ENCODE measurements at regions not wholly inside any gene's neighbourhood (a gene's known extent, or its start where the extent isn't known, plus 50 kb on each side); places are given as distances from the start of the nearest gene placed in this dataset.

DNA sequence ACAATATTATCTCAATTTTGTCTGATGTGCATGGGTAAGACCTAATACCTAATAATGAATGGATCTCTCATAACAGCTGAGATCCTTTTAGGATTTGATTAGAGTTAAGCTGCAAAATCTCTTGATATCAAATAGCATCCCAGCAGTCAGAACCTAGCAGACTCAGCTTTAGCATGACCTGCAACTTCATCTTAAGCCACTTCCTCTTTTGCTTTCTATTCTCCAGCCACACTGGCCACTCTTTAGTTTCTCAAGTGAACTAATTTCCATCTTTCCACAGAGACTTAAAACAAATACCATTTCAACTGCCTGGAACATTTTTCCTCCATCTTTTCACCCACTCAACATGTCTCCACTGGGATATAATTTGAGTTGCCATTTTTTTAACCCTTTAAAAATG lies 1251.6 kb upstream of the ZEB2 start:
- no peak overlapping the region for H3K4me3 ChIP-seq (ENCODE audit: insufficient read depth in 1 of 2, low read depth in 1 of 2, low read length in 2 of 2)
- H3K9ac ChIP-seq (ENCODE audit: low read length) = no peak overlapping the region
- no peak overlapping the region for H4K8ac ChIP-seq (ENCODE audit: low read length)
- no peak overlapping the region for H2AFZ ChIP-seq (ENCODE audit: low read depth, low read length)
- H2BK5ac ChIP-seq (ENCODE audit: low read depth, low read length, poor library complexity, severe bottlenecking) = no peak overlapping the region
- H3K4me2 ChIP-seq (ENCODE audit: low read length, poor library complexity, severe bottlenecking) = no peak overlapping the region
- no peak overlapping the region for H3K18ac ChIP-seq (ENCODE audit: low read depth in 1 of 2, low read length in 2 of 2)
- no peak overlapping the region for H3K14ac ChIP-seq (ENCODE audit: low read length in 2 of 2)
- no peaks in the 10 kb centered on the region for H3K79me1 ChIP-seq (replicated peaks; ENCODE audit: low read length, poor library complexity, severe bottlenecking)
- no peak overlapping the region for H3K23ac ChIP-seq (ENCODE audit: low read length in 2 of 2)
- H2BK12ac ChIP-seq (ENCODE audit: low read length in 2 of 2) = no peak overlapping the region
- H4K91ac ChIP-seq (ENCODE audit: low read length) = no peak overlapping the region
- DNase-seq = no peak
- H2AK5ac ChIP-seq (ENCODE audit: low read length, severe bottlenecking) = no peak overlapping the region
- H3K4ac ChIP-seq (ENCODE audit: low read depth in 1 of 2, low read length in 2 of 2) = no peak overlapping the region
- no peak overlapping the region for H3K27ac ChIP-seq (ENCODE audit: low read length, poor library complexity, severe bottlenecking)
- H3K36me3 ChIP-seq (ENCODE audit: control insufficient read depth in 1 of 2, insufficient read depth in 2 of 2, low read depth in 1 of 2, low read length in 2 of 2) = no peaks in the 10 kb centered on the region
- no peaks in the 10 kb centered on the region for H3K27me3 ChIP-seq (ENCODE audit: control insufficient read depth in 1 of 2, insufficient read depth in 1 of 2, low read length in 2 of 2)
- H3K4me1 ChIP-seq (ENCODE audit: control insufficient read depth, insufficient read depth, low read depth, low read length) = no peaks in the 10 kb centered on the region
- no peak overlapping the region for H2BK120ac ChIP-seq (ENCODE audit: low read depth, low read length)
- H2BK15ac ChIP-seq (ENCODE audit: low read depth, poor library complexity, severe bottlenecking) = no peak overlapping the region
- H3K9me3 ChIP-seq (ENCODE audit: control insufficient read depth, low read length) = no peaks in the 10 kb centered on the region

DNA sequence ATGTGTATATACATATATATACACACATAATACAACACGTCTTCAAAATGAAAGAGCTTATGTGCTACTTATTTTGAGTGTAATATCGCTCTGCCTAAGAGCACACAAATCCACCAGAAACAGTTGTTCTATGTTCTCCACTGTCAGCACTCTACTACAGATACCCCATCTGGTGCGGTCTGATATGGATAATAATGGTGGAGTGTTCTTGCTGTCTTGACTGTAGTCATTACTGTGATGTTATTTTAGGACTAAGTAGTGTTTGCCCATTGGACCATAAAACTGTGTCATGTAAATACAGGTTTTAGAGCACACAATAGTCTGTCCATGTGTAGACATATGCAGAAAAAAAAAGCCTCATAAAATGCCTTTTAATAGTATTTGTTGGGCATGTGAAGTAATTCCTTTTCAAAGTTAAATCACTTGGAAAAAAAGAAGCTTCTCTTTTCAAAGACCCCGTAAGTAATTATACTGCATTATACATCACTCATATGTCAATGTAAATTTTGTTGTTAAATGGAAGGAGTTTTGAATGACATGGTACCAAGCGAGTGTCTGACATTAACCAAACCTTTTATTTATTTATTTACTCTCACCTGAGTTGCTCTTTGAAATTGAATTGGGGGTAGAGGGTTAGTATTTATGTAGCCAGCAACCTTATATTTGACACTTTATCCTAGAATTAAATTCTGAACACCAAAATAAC lies 1249.2 kb upstream of the ZEB2 start:
- Histone ChIP-seq H3K27ac (ENCODE audit: low read length, poor library complexity, severe bottlenecking) (no peak overlapping the region), H3K4me1 (ENCODE audit: control insufficient read depth, insufficient read depth, low read depth, low read length) (no peaks in the 10 kb centered on the region), H3K23ac (ENCODE audit: low read length in 2 of 2) (no peak overlapping the region), H3K9ac (ENCODE audit: low read length) (no peak overlapping the region), H3K4ac (ENCODE audit: low read depth in 1 of 2, low read length in 2 of 2) (no peak overlapping the region), H3K36me3 (ENCODE audit: control insufficient read depth in 1 of 2, insufficient read depth in 2 of 2, low read depth in 1 of 2, low read length in 2 of 2) (no peaks in the 10 kb centered on the region), H3K18ac (ENCODE audit: low read depth in 1 of 2, low read length in 2 of 2) (no peak overlapping the region), H2BK12ac (ENCODE audit: low read length in 2 of 2) (no peak overlapping the region), H3K14ac (ENCODE audit: low read length in 2 of 2) (no peak overlapping the region), H3K4me2 (ENCODE audit: low read length, poor library complexity, severe bottlenecking) (no peak overlapping the region), H3K9me3 (ENCODE audit: control insufficient read depth, low read length) (no peaks in the 10 kb centered on the region), H4K91ac (ENCODE audit: low read length) (no peak overlapping the region), H2BK15ac (ENCODE audit: low read depth, poor library complexity, severe bottlenecking) (no peak overlapping the region), H3K27me3 (ENCODE audit: control insufficient read depth in 1 of 2, insufficient read depth in 1 of 2, low read length in 2 of 2) (no peaks in the 10 kb centered on the region), H2AFZ (ENCODE audit: low read depth, low read length) (no peak overlapping the region), H2AK5ac (ENCODE audit: low read length, severe bottlenecking) (no peak overlapping the region), H2BK5ac (ENCODE audit: low read depth, low read length, poor library complexity, severe bottlenecking) (no peak overlapping the region), H4K8ac (ENCODE audit: low read length) (no peak overlapping the region), H3K4me3 (ENCODE audit: insufficient read depth in 1 of 2, low read depth in 1 of 2, low read length in 2 of 2) (no peak overlapping the region), H2BK120ac (ENCODE audit: low read depth, low read length) (no peak overlapping the region), H3K79me1 (replicated peaks; ENCODE audit: low read length, poor library complexity, severe bottlenecking) (no peaks in the 10 kb centered on the region)
- no peak for DNase-seq
- WGBS = 94% methylated on average over 2 of the region's 5 CpGs

DNA sequence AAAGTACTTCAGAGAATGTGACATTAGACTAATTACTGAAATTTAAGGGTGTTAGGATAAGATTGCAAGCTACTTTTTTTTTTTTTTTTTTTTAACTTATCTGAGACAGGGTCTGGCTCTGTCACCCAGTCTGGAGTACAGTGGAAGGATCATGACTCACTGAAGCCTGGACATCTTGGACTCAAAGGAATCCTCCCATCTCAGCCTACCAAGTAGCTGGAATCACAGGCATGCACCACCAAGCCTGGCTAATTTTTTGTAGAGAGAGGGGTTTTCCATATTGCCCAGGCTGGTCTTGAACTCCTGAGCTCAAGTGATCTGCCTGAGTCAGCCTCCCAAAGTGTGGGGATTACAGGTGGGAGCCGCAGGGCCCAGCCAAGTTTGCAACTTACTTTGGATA lies 1246.0 kb upstream of the ZEB2 start:
- Histone ChIP-seq H2AK5ac (ENCODE audit: low read length, severe bottlenecking) (no peak overlapping the region), H3K4ac (ENCODE audit: low read depth in 1 of 2, low read length in 2 of 2) (no peak overlapping the region), H3K14ac (ENCODE audit: low read length in 2 of 2) (no peak overlapping the region), H2BK15ac (ENCODE audit: low read depth, poor library complexity, severe bottlenecking) (no peak overlapping the region), H2BK120ac (ENCODE audit: low read depth, low read length) (no peak overlapping the region), H2AFZ (ENCODE audit: low read depth, low read length) (no peak overlapping the region), H3K79me1 (replicated peaks; ENCODE audit: low read length, poor library complexity, severe bottlenecking) (no peaks in the 10 kb centered on the region), H3K4me1 (ENCODE audit: control insufficient read depth, insufficient read depth, low read depth, low read length) (no peaks in the 10 kb centered on the region), H3K9ac (ENCODE audit: low read length) (no peak overlapping the region), H3K27ac (ENCODE audit: low read length, poor library complexity, severe bottlenecking) (no peak overlapping the region), H4K8ac (ENCODE audit: low read length) (no peak overlapping the region), H3K4me3 (ENCODE audit: insufficient read depth in 1 of 2, low read depth in 1 of 2, low read length in 2 of 2) (no peak overlapping the region), H4K91ac (ENCODE audit: low read length) (no peak overlapping the region), H3K36me3 (ENCODE audit: control insufficient read depth in 1 of 2, insufficient read depth in 2 of 2, low read depth in 1 of 2, low read length in 2 of 2) (no peaks in the 10 kb centered on the region), H3K4me2 (ENCODE audit: low read length, poor library complexity, severe bottlenecking) (no peak overlapping the region), H3K27me3 (ENCODE audit: control insufficient read depth in 1 of 2, insufficient read depth in 1 of 2, low read length in 2 of 2) (no peaks in the 10 kb centered on the region), H2BK12ac (ENCODE audit: low read length in 2 of 2) (no peak overlapping the region), H3K23ac (ENCODE audit: low read length in 2 of 2) (no peak overlapping the region), H2BK5ac (ENCODE audit: low read depth, low read length, poor library complexity, severe bottlenecking) (no peak overlapping the region), H3K18ac (ENCODE audit: low read depth in 1 of 2, low read length in 2 of 2) (no peak overlapping the region), H3K9me3 (ENCODE audit: control insufficient read depth, low read length) (no peaks in the 10 kb centered on the region)
- 100% methylated on average over 1 of the region's 1 CpG for WGBS
- no peak for DNase-seq

DNA sequence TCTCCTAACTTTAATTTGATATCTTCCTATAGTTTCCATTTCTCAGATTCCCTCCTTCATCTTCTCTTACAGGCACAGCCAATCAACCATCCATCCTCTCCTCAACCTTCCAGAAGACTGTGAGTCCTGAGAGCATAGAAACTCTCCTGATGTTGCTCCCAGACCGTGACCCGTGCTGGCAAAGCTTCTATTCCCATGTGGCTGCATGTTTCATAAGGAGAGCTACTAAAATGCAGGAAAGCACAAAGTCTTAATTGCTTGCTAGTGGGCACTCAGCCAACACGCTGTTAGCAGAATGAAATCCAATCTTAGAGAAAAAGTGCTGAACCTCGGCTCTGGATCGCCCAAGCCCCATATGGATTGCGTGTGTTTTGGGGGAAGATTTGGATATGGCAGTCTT lies 1244.7 kb upstream of the ZEB2 start:
- Histone ChIP-seq H3K4ac (ENCODE audit: low read depth in 1 of 2, low read length in 2 of 2) (no peak overlapping the region), H2AFZ (ENCODE audit: low read depth, low read length) (no peak overlapping the region), H3K18ac (ENCODE audit: low read depth in 1 of 2, low read length in 2 of 2) (no peak overlapping the region), H2BK5ac (ENCODE audit: low read depth, low read length, poor library complexity, severe bottlenecking) (no peak overlapping the region), H3K9ac (ENCODE audit: low read length) (no peak overlapping the region), H3K79me1 (replicated peaks; ENCODE audit: low read length, poor library complexity, severe bottlenecking) (no peaks in the 10 kb centered on the region), H4K8ac (ENCODE audit: low read length) (no peak overlapping the region), H4K91ac (ENCODE audit: low read length) (no peak overlapping the region), H3K23ac (ENCODE audit: low read length in 2 of 2) (no peak overlapping the region), H3K4me2 (ENCODE audit: low read length, poor library complexity, severe bottlenecking) (no peak overlapping the region), H3K36me3 (ENCODE audit: control insufficient read depth in 1 of 2, insufficient read depth in 2 of 2, low read depth in 1 of 2, low read length in 2 of 2) (no peaks in the 10 kb centered on the region), H3K27me3 (ENCODE audit: control insufficient read depth in 1 of 2, insufficient read depth in 1 of 2, low read length in 2 of 2) (no peaks in the 10 kb centered on the region), H3K4me1 (ENCODE audit: control insufficient read depth, insufficient read depth, low read depth, low read length) (no peaks in the 10 kb centered on the region), H2BK120ac (ENCODE audit: low read depth, low read length) (no peak overlapping the region), H2BK15ac (ENCODE audit: low read depth, poor library complexity, severe bottlenecking) (no peak overlapping the region), H3K27ac (ENCODE audit: low read length, poor library complexity, severe bottlenecking) (no peak overlapping the region), H3K4me3 (ENCODE audit: insufficient read depth in 1 of 2, low read depth in 1 of 2, low read length in 2 of 2) (no peak overlapping the region), H3K9me3 (ENCODE audit: control insufficient read depth, low read length) (no peaks in the 10 kb centered on the region), H2AK5ac (ENCODE audit: low read length, severe bottlenecking) (no peak overlapping the region), H3K14ac (ENCODE audit: low read length in 2 of 2) (no peak overlapping the region), H2BK12ac (ENCODE audit: low read length in 2 of 2) (no peak overlapping the region)
- no peak for DNase-seq
- 87% methylated on average over 5 of the region's 6 CpGs for WGBS
